ENCODE measurements at regions not wholly inside any gene's neighbourhood (a gene's known extent, or its start where the extent isn't known, plus 50 kb on each side); places are given as distances from the start of the nearest gene placed in this dataset.

DNA sequence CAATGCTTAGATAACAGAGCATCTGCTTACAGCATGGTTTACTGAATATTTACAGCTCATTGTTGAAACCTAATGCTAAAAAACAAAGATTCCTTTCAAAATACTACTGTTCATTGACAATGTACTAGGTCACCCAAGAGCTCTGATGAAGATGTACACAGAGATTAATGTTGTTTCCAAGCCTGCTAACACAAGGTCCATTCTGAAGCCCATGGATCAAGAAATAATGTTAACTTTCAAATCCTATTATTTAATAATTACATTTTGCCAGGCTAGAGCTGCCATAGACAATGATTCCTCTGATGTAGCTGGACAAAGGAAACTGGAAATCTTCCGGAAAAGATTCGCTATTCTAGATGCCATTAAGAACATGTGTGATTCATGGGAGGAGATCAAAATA is 355.6 kb downstream of the TENT5A start:
- no peak overlapping the region for H3K27ac ChIP-seq
- CTCF ChIA-PET, result no interaction called here
- ATAC-seq, result no peak
- 81% methylated on average over 2 of the region's 2 CpGs for WGBS (ENCODE audit: missing lambda C conversion rate)
- no peaks in the 10 kb centered on the region for H3K9me3 ChIP-seq
- no peak overlapping the region for H3K4me3 ChIP-seq
- no peak for FAIRE-seq
- DNase-seq (ENCODE audit: low read depth in 1 of 2, low spot score in 1 of 2), result no peak
- H3K4me1 ChIP-seq, result no peaks in the 10 kb centered on the region
- no peak for TF ChIP-seq MAFK (IDR thresholded peaks at IDR 0.05; ENCODE audit: partially characterized antibody)
- TF ChIP-seq TP53 (CRISPR knock-in tag; IDR thresholded peaks at IDR 0.05), result no peak
- H3K4me2 ChIP-seq, result no peak overlapping the region
- POLR2A ChIA-PET, result no interaction called here

- ChIA-PET POLR2A (no interaction called here), CTCF (no interaction called here)
- no peak for FAIRE-seq
- H3K4me2 ChIP-seq, result no peak overlapping the region
- 3% methylated on average over 1 of the region's 1 CpG for WGBS (ENCODE audit: missing lambda C conversion rate)
- H3K4me1 ChIP-seq, result no peaks in the 10 kb centered on the region
- no peak overlapping the region for H3K4me3 ChIP-seq
- no peak for DNase-seq (ENCODE audit: low read depth in 1 of 2, low spot score in 1 of 2)
- TF ChIP-seq RNF2 (IDR thresholded peaks at IDR 0.05; ENCODE audit: borderline replicate concordance, low read depth) (no peak), HEYL (CRISPR knock-in tag; IDR thresholded peaks at IDR 0.05) (no peak), BHLHE40 (IDR thresholded peaks at IDR 0.05; ENCODE audit: low read depth, low read length) (no peak), PHF8 (IDR thresholded peaks at IDR 0.05; ENCODE audit: borderline replicate concordance, low read depth) (no peak), CHD2 (IDR thresholded peaks at IDR 0.05; ENCODE audit: low read length, partially characterized antibody) (no peak), MAFK (IDR thresholded peaks at IDR 0.05; ENCODE audit: partially characterized antibody) (no peak), ELK1 (IDR thresholded peaks at IDR 0.05; ENCODE audit: low read depth, low read length) (no peak), NFE2L2 (conservative IDR thresholded peaks at IDR 0.05; ENCODE audit: low read length) (no peak), HOXB13 (CRISPR knock-in tag; IDR thresholded peaks at IDR 0.05; ENCODE audit: low read depth) (no peak), RAD21 (conservative IDR thresholded peaks at IDR 0.05 in 1 of 2, IDR thresholded peaks at IDR 0.05 in 1 of 2) (no peak), RARB (CRISPR knock-in tag; IDR thresholded peaks at IDR 0.05) (no peak), POLR2A (IDR thresholded peaks at IDR 0.05; ENCODE audit: low read length) (no peak), JUN (IDR thresholded peaks at IDR 0.05) (no peak), POLR2AphosphoS2 (conservative IDR thresholded peaks at IDR 0.05; ENCODE audit: low read length) (no peak), FOXS1 (CRISPR knock-in tag; IDR thresholded peaks at IDR 0.05) (no peak)
- TF ChIP-seq, protein P1, sequence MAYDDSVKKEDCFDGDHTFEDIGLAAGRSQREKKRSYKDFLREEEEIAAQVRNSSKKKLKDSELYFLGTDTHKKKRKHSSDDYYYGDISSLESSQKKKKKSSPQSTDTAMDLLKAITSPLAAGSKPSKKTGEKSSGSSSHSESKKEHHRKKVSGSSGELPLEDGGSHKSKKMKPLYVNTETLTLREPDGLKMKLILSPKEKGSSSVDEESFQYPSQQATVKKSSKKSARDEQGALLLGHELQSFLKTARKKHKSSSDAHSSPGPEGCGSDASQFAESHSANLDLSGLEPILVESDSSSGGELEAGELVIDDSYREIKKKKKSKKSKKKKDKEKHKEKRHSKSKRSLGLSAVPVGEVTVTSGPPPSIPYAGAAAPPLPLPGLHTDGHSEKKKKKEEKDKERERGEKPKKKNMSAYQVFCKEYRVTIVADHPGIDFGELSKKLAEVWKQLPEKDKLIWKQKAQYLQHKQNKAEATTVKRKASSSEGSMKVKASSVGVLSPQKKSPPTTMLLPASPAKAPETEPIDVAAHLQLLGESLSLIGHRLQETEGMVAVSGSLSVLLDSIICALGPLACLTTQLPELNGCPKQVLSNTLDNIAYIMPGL (CRISPR knock-in tag; IDR thresholded peaks at IDR 0.05; ENCODE audit: borderline replicate concordance), result no peak
- TF ChIP-seq, protein P2, sequence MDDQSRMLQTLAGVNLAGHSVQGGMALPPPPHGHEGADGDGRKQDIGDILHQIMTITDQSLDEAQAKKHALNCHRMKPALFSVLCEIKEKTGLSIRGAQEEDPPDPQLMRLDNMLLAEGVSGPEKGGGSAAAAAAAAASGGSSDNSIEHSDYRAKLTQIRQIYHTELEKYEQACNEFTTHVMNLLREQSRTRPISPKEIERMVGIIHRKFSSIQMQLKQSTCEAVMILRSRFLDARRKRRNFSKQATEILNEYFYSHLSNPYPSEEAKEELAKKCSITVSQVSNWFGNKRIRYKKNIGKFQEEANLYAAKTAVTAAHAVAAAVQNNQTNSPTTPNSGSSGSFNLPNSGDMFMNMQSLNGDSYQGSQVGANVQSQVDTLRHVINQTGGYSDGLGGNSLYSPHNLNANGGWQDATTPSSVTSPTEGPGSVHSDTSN (IDR thresholded peaks at IDR 0.05), result no peak
- no peaks in the 10 kb centered on the region for H3K9me3 ChIP-seq
- no peak for ATAC-seq
- H3K27ac ChIP-seq, result no peak overlapping the region
Measured at GRCh38 chr6:81387163-81387562, 365.3 kb downstream of the TENT5A start.

DNA sequence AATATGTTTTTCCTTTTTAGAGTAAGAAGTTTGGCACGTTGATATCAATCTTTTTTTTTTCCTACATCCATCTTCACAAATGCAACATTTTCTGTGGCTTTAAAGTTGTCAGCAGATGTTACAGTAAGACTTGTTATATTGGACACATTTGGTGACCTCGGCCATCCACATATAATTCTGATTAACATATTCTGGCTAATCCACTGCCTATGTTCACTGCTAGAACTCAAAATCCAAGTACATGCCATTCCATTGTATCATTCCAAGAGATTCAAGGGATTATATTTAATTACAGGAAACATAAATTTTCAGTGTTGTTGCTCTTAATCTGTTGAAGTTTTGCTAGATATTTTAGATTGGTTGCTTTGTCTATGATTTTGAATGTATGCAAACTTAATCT is 367.6 kb downstream of the TENT5A start:
- DNase-seq (ENCODE audit: low read depth in 1 of 2, low spot score in 1 of 2), result no peak
- Histone ChIP-seq H3K4me2 (no peak overlapping the region), H3K4me1 (no peaks in the 10 kb centered on the region), H3K4me3 (no peak overlapping the region), H3K27ac (no peak overlapping the region), H3K9me3 (no peaks in the 10 kb centered on the region)
- TF ChIP-seq, protein P3, sequence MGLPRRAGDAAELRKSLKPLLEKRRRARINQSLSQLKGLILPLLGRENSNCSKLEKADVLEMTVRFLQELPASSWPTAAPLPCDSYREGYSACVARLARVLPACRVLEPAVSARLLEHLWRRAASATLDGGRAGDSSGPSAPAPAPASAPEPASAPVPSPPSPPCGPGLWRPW (IDR thresholded peaks at IDR 0.05), result no peak
- TF ChIP-seq CHD4 (IDR thresholded peaks at IDR 0.05; ENCODE audit: borderline replicate concordance) (no peak), RCOR1 (IDR thresholded peaks at IDR 0.05; ENCODE audit: low read depth, low read length) (no peak), JUNB (IDR thresholded peaks at IDR 0.05) (no peak), ATOH8 (CRISPR knock-in tag; IDR thresholded peaks at IDR 0.05; ENCODE audit: low read depth) (no peak), ZNF302 (CRISPR knock-in tag; IDR thresholded peaks at IDR 0.05) (no peak), HEYL (CRISPR knock-in tag; IDR thresholded peaks at IDR 0.05) (no peak), GATA3 (IDR thresholded peaks at IDR 0.05; ENCODE audit: borderline replicate concordance) (no peak), HOXB5 (CRISPR knock-in tag; IDR thresholded peaks at IDR 0.05) (no peak), CHD2 (IDR thresholded peaks at IDR 0.05; ENCODE audit: low read length, partially characterized antibody) (no peak), SMC3 (IDR thresholded peaks at IDR 0.05) (no peak), POLR2AphosphoS2 (conservative IDR thresholded peaks at IDR 0.05; ENCODE audit: low read length) (no peak), ZC3H11A (IDR thresholded peaks at IDR 0.05) (no peak), FOSB (CRISPR knock-in tag; IDR thresholded peaks at IDR 0.05) (no peak), NR3C1 (IDR thresholded peaks at IDR 0.05) (no peak), ESRRA (IDR thresholded peaks at IDR 0.05; ENCODE audit: borderline replicate concordance, low read length) (no peak)
- TF ChIP-seq, protein P4, sequence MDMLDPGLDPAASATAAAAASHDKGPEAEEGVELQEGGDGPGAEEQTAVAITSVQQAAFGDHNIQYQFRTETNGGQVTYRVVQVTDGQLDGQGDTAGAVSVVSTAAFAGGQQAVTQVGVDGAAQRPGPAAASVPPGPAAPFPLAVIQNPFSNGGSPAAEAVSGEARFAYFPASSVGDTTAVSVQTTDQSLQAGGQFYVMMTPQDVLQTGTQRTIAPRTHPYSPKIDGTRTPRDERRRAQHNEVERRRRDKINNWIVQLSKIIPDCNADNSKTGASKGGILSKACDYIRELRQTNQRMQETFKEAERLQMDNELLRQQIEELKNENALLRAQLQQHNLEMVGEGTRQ (IDR thresholded peaks at IDR 0.05), result no peak
- 16% methylated on average over 2 of the region's 2 CpGs for WGBS (ENCODE audit: missing lambda C conversion rate)
- POLR2A ChIA-PET, result no interaction called here
- CTCF ChIA-PET, result no interaction called here
- ATAC-seq, result no peak
- FAIRE-seq, result no peak
